Liver (tissue), 8 donors: ENCODE measurements at regions not wholly inside any gene's neighbourhood (a gene's known extent, or its start where the extent isn't known, plus 50 kb on each side); places are given as distances from the start of the nearest gene placed in this dataset.
A peak's percentile ranks its signal among the peaks of the same experiment; 100 is the strongest.

ENCODE experiments used
- DNase-seq: peaks from one replicate; pipeline ENCODE4 v3.0.0-alpha.2; 2017; ENCODE audit warnings: low spot score
- H3K27ac ChIP-seq, 2 donors: one replicate each; pipeline ENCODE4 v1.7.0; 2013; ENCODE audit warnings: inconsistent platforms in 2 of 2, low read length in 2 of 2, control low read depth in 1 of 2, low read depth in 1 of 2, mild to moderate bottlenecking in 1 of 2
- H3K27me3 ChIP-seq, 4 donors: one replicate each; pipeline versions ENCODE4 v1.6.1 to v1.7.0; 2013; ENCODE audit warnings: low read length in 3 of 4, inconsistent platforms in 1 of 4, mild to moderate bottlenecking in 1 of 4, moderate library complexity in 1 of 4; ENCODE audit not compliant: control insufficient read depth in 4 of 4, insufficient read depth in 4 of 4
- H3K36me3 ChIP-seq, 4 donors: one replicate each; pipeline versions ENCODE4 v1.6.1 to v1.7.0; 2013; ENCODE audit warnings: low read length in 3 of 4, mild to moderate bottlenecking in 3 of 4, low read depth in 1 of 4, moderate library complexity in 1 of 4; ENCODE audit not compliant: control insufficient read depth in 4 of 4, insufficient read depth in 3 of 4
- H3K4me1 ChIP-seq, 4 donors: one replicate each; pipeline versions ENCODE4 v1.6.1 to v1.7.0; 2013; ENCODE audit warnings: low read length in 3 of 4, mild to moderate bottlenecking in 3 of 4, moderate library complexity in 1 of 4; ENCODE audit not compliant: control insufficient read depth in 4 of 4, insufficient read depth in 4 of 4
- H3K4me3 ChIP-seq, 3 donors: one replicate each; pipeline versions ENCODE4 v1.6.1 to v1.7.0; 2013; ENCODE audit warnings: low read length in 3 of 3, control low read depth in 1 of 3, low read depth in 1 of 3, mild to moderate bottlenecking in 1 of 3
- H3K9ac ChIP-seq, 2 donors: one replicate each; pipeline ENCODE4 v1.7.0; 2013; ENCODE audit warnings: low read length in 2 of 2, mild to moderate bottlenecking in 2 of 2, moderate library complexity in 2 of 2, control low read depth in 1 of 2, low read depth in 1 of 2
- H3K9me3 ChIP-seq, 4 donors: one replicate each; pipeline versions ENCODE4 v1.6.1 to v1.7.0; 2013; ENCODE audit warnings: low read length in 3 of 4; ENCODE audit not compliant: control insufficient read depth in 4 of 4
- CTCF ChIP-seq: fragments of 150-350 bp; IDR thresholded peaks from 2 replicates; pipeline ENCODE4 v1.5.1; 2017; ENCODE audit warnings: improper control_type of control experiment, low read depth, low read length; ENCODE audit not compliant: missing input control
- FOXA2 ChIP-seq: IDR thresholded peaks from 2 replicates; pipeline ENCODE4 v1.6.1; 2016; ENCODE audit warnings: antibody characterized with exemption
- GABPA ChIP-seq, 2 donors: IDR thresholded peaks in 1 of 2; conservative IDR thresholded peaks in 1 of 2; 2 replicates each; pipeline ENCODE4 v1.6.1; 2016; ENCODE audit warnings: antibody characterized with exemption in 2 of 2, mild to moderate bottlenecking in 1 of 2, moderate library complexity in 1 of 2
- HNF4A ChIP-seq, 2 donors: conservative IDR thresholded peaks; 2 replicates each; pipeline ENCODE4 v1.6.1; 2016; ENCODE audit warnings: antibody characterized with exemption in 2 of 2, mild to moderate bottlenecking in 2 of 2
- RAD21 ChIP-seq, 2 donors: IDR thresholded peaks; 2 replicates each; pipeline ENCODE4 v1.6.1; 2016; ENCODE audit warnings: antibody characterized with exemption in 2 of 2, mild to moderate bottlenecking in 2 of 2
- RXRA ChIP-seq, 2 donors: IDR thresholded peaks; 2 replicates each; pipeline ENCODE4 v1.6.1; 2017 to 2018; ENCODE audit warnings: antibody characterized with exemption in 2 of 2, mild to moderate bottlenecking in 1 of 2
- ZBTB33 ChIP-seq: IDR thresholded peaks from 2 replicates; pipeline ENCODE4 v1.6.1; 2016; ENCODE audit warnings: antibody characterized with exemption
- WGBS: extraction: QIAGEN DNeasy Blood & Tissue Kit; methylation state at CpG from one replicate; pipeline ENCODE4 v1.1.7; 2013; 5-methylcytosine and 5-hydroxymethylcytosine counted together
- TF ChIP-seq, protein P1 (sequence below): IDR thresholded peaks from 2 replicates; pipeline ENCODE4 v1.6.1; 2016; ENCODE audit warnings: antibody characterized with exemption
- TF ChIP-seq, protein P2 (sequence below): IDR thresholded peaks from 2 replicates; pipeline ENCODE4 v1.6.1; 2016; ENCODE audit warnings: antibody characterized with exemption, mild to moderate bottlenecking
- donor health status: healthy.
- donor health status: healthy.
- donor health status: healthy.
- donor health status: healthy.
- donor health status: healthy.

- no peaks in the 10 kb centered on the region for H3K9me3 ChIP-seq
- 26% methylated on average over 9 of the region's 9 CpGs for WGBS
- H3K27ac ChIP-seq, result no peak overlapping the region
- peak; percentile 40 for DNase-seq
- H3K36me3 ChIP-seq, result no peaks in the 10 kb centered on the region
- H3K9ac ChIP-seq, result no peak overlapping the region
- H3K4me3 ChIP-seq, result no peak overlapping the region
- H3K4me1 ChIP-seq, result no peaks in the 10 kb centered on the region
- TF ChIP-seq CTCF (peak; percentile 80), ZBTB33 (no peak), RAD21 (IDR thresholded peaks at IDR 0.05) (peak; percentile 88 to 90)
- H3K27me3 ChIP-seq, result no peaks in the 10 kb centered on the region
These were observed 101.0 kb upstream of the GZMB start for GRCh38 chr14:24734917-24735500.

DNA sequence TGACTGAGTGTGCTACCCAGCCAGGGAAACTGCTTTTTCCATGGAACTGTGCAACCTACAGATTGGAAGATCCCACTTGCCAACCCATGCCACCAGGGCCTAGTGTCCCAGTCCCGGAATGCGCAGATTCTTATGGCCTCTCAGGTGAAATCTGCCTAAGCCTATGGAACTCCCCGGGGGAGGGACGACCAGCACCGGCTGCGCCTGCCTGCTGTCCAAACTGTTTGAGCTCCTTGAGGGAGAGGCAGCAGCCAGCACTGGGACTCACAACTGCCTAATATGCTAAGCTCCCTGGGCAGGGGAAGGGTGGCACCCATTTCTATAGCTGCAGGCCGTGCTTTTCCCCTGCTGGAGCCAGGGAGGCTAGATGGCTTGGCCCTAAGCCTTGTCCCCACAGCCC lies 92.5 kb upstream of the GZMB start:
- Histone ChIP-seq H3K27ac (no peak overlapping the region), H3K9ac (no peak overlapping the region), H3K9me3 (no peaks in the 10 kb centered on the region), H3K4me3 (no peak overlapping the region), H3K4me1 (no peaks in the 10 kb centered on the region), H3K36me3 (no peaks in the 10 kb centered on the region), H3K27me3 (peaks cover 0 to 2% (median 0%) of the 10 kb centered on the region in 4 donors)
- no peak for TF ChIP-seq GABPA (IDR thresholded peaks at IDR 0.05 in 1 of 2, conservative IDR thresholded peaks at IDR 0.05 in 1 of 2)
- TF ChIP-seq RXRA (IDR thresholded peaks at IDR 0.05), result no peak
- TF ChIP-seq, protein P1, sequence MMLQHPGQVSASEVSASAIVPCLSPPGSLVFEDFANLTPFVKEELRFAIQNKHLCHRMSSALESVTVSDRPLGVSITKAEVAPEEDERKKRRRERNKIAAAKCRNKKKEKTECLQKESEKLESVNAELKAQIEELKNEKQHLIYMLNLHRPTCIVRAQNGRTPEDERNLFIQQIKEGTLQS, result no peak
- TF ChIP-seq RAD21 (IDR thresholded peaks at IDR 0.05), result no peak
- no peak for TF ChIP-seq ZBTB33
- no peak for TF ChIP-seq FOXA2
- 91% methylated on average over 7 of the region's 7 CpGs for WGBS
- no peak for DNase-seq

DNA sequence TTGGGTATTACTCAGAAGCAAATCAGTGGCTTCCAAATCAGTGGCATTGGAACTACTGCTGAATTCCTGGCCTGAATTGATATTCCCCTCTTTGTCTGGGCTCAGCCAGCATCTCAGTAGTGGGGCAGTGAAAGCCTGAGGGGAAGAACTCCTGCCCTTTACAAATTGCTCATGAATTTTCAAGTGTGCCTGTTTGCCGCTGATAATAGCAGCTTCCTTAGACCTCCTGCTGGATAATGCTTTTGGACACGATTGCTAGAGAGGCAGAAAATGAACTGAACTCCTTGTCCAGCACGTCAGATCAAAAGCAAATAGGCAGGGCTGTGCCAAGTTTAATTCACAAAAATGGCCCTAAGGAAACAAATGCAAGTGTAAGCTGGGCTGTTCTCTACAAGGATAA lies 91.3 kb upstream of the GZMB start:
- Histone ChIP-seq H3K4me1 (no peaks in the 10 kb centered on the region), H3K9me3 (no peaks in the 10 kb centered on the region), H3K27ac (no peak overlapping the region), H3K36me3 (no peaks in the 10 kb centered on the region), H3K4me3 (no peak overlapping the region), H3K9ac (no peak overlapping the region), H3K27me3 (peaks cover 0 to 2% (median 0%) of the 10 kb centered on the region in 4 donors)
- 49% methylated on average over 3 of the region's 3 CpGs for WGBS
- no peak for TF ChIP-seq HNF4A (conservative IDR thresholded peaks at IDR 0.05)
- TF ChIP-seq, protein P1, result no peak
- TF ChIP-seq, protein P2, sequence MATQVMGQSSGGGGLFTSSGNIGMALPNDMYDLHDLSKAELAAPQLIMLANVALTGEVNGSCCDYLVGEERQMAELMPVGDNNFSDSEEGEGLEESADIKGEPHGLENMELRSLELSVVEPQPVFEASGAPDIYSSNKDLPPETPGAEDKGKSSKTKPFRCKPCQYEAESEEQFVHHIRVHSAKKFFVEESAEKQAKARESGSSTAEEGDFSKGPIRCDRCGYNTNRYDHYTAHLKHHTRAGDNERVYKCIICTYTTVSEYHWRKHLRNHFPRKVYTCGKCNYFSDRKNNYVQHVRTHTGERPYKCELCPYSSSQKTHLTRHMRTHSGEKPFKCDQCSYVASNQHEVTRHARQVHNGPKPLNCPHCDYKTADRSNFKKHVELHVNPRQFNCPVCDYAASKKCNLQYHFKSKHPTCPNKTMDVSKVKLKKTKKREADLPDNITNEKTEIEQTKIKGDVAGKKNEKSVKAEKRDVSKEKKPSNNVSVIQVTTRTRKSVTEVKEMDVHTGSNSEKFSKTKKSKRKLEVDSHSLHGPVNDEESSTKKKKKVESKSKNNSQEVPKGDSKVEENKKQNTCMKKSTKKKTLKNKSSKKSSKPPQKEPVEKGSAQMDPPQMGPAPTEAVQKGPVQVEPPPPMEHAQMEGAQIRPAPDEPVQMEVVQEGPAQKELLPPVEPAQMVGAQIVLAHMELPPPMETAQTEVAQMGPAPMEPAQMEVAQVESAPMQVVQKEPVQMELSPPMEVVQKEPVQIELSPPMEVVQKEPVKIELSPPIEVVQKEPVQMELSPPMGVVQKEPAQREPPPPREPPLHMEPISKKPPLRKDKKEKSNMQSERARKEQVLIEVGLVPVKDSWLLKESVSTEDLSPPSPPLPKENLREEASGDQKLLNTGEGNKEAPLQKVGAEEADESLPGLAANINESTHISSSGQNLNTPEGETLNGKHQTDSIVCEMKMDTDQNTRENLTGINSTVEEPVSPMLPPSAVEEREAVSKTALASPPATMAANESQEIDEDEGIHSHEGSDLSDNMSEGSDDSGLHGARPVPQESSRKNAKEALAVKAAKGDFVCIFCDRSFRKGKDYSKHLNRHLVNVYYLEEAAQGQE, result no peak
- TF ChIP-seq FOXA2, result no peak
- no peak for DNase-seq
